Ovary (tissue), 3 donors: ENCODE measurements at regions not wholly inside any gene's neighbourhood (a gene's known extent, or its start where the extent isn't known, plus 50 kb on each side); places are given as distances from the start of the nearest gene placed in this dataset.

ENCODE experiments used
- CTCF ChIP-seq, 3 donors: fragments of 450-650 bp in 2 of 3; fragments of 200-600 bp in 1 of 3; IDR thresholded peaks; one replicate each; pipeline versions ENCODE4 v1.5.1 to v1.8.0; 2016 to 2022; ENCODE audit warnings: antibody characterized with exemption in 3 of 3, mild to moderate bottlenecking in 1 of 3
- EP300 ChIP-seq: sonication (generic); formaldehyde crosslinking; IDR thresholded peaks from one replicate; pipeline ENCODE4 v1.6.1; 2017; ENCODE audit warnings: antibody characterized with exemption
- donor health status: DM: no; HTN: no; CAD: no.

GRCh38 chr6:165841153-165841558 lies 178.1 kb upstream of the PDE10A start:
- TF ChIP-seq EP300 (no peak), CTCF (IDR thresholded peaks at IDR 0.05) (no peak)
